GM12878 (cell line): ENCODE measurements at regions not wholly inside any gene's neighbourhood (a gene's known extent, or its start where the extent isn't known, plus 50 kb on each side); places are given as distances from the start of the nearest gene placed in this dataset.

Experiments used
- ATAC-seq: fragments of 200-7000 bp; cut with Tn5 transposase; 3 replicates; pipeline ENCODE4 v1.9.1; 2020; ENCODE audit warnings: mild to moderate bottlenecking, moderate library complexity
- BruUV-seq: library from RNA; stranded (reverse); fragments of 400-500 nt; replicated peaks from 2 replicates; lab custom pipeline; 2021; lab: Mats Ljungman, UMichigan
- CTCF ChIA-PET: fragments of 300-600 bp; sonication (Branson Sonifier 250); formaldehyde crosslinking; extraction: SDS; loops from one replicate; lab custom pipeline; 2021; ENCODE audit warnings: inconsistent platforms; lab: Yijun Ruan, JAX
- POLR2A ChIA-PET: fragments of 350-600 bp; formaldehyde crosslinking; extraction: SDS; loops from one replicate; lab custom pipeline; 2021; ENCODE audit warnings: inconsistent platforms; lab: Charles Lee
- RAD21 ChIA-PET: fragments of 300-600 bp; sonication (Branson Sonifier 250); formaldehyde crosslinking; loops from one replicate; lab custom pipeline; 2023; ENCODE audit warnings: antibody characterized with exemption; ENCODE audit not compliant: unreplicated experiment; lab: Charles Lee
- SMC1A ChIA-PET: fragments of 300-600 bp; sonication (Branson Sonifier 250); formaldehyde crosslinking; loops from one replicate; lab custom pipeline; 2023; ENCODE audit not compliant: unreplicated experiment, uncharacterized antibody; lab: Charles Lee
- DNase-seq: peaks from one replicate; pipeline ENCODE4 v3.0.0-alpha.2; 2011; ENCODE audit warnings: low read depth, low spot score
- FAIRE-seq: peaks from 3 replicates; lab custom pipeline; 2011; peaks lifted over from hg19 to GRCh38; lab: Jason Lieb, UNC
- H2AFZ ChIP-seq: 2 replicates; pipeline ENCODE4 v1.6.0; 2011; ENCODE audit warnings: low read depth, low read length, control low read depth; ENCODE audit not compliant: control insufficient read depth
- H3K27ac ChIP-seq: 2 replicates; pipeline ENCODE4 v1.5.1; 2011; ENCODE audit warnings: control low read depth; ENCODE audit not compliant: control insufficient read depth, insufficient read depth
- H3K27me3 ChIP-seq, 2 experiments: replicated peaks in 1 of 2; 2 replicates each; pipeline versions ENCODE4 v1.6.0 to v1.6.1; 2011; ENCODE audit warnings: low read length in 1 of 2; ENCODE audit not compliant: control insufficient read depth in 2 of 2, insufficient read depth in 2 of 2
- H3K36me3 ChIP-seq, 2 experiments: 2 replicates each; pipeline ENCODE4 v1.5.1; 2011; ENCODE audit warnings: low read length in 1 of 2; ENCODE audit not compliant: control insufficient read depth in 2 of 2, insufficient read depth in 2 of 2
- H3K4me1 ChIP-seq: 2 replicates; pipeline ENCODE4 v1.6.1; 2011; ENCODE audit warnings: mild to moderate bottlenecking, low read length, moderate library complexity, mixed read lengths; ENCODE audit not compliant: control insufficient read depth, insufficient read depth
- H3K4me2 ChIP-seq: 2 replicates; pipeline ENCODE4 v1.6.0; 2011; ENCODE audit warnings: control low read depth; ENCODE audit not compliant: control insufficient read depth, insufficient read depth
- H3K4me3 ChIP-seq: fragments of 200-600 bp; sonication (generic); 2 replicates; pipeline ENCODE4 v1.5.1; 2016
- H3K79me2 ChIP-seq: 2 replicates; pipeline ENCODE4 v1.6.0; 2011; ENCODE audit warnings: low read length; ENCODE audit not compliant: control insufficient read depth, insufficient read depth
- H3K9ac ChIP-seq: 2 replicates; pipeline ENCODE4 v1.8.0; 2011; ENCODE audit warnings: low read length, control low read depth, mixed read lengths; ENCODE audit not compliant: control insufficient read depth, insufficient read depth
- H3K9me3 ChIP-seq: replicated peaks from 3 replicates; pipeline ENCODE4 v1.5.1; 2011; ENCODE audit warnings: mild to moderate bottlenecking, low read length; ENCODE audit not compliant: control insufficient read depth, insufficient read depth
- H4K20me1 ChIP-seq: 2 replicates; pipeline ENCODE4 v1.6.0; 2011; ENCODE audit not compliant: control insufficient read depth, insufficient read depth
- BMI1 ChIP-seq: fragments of 450-650 bp; IDR thresholded peaks from 2 replicates; pipeline ENCODE4 v1.6.1; 2016; ENCODE audit warnings: mild to moderate bottlenecking, moderate library complexity, borderline replicate concordance
- NFYB ChIP-seq: IDR thresholded peaks from 2 replicates; pipeline ENCODE4 v1.6.1; 2011; ENCODE audit warnings: low read depth, mild to moderate bottlenecking, low read length, improper control_type of control experiment, moderate library complexity; ENCODE audit not compliant: insufficient read depth
- PAX8 ChIP-seq: fragments of 450-650 bp; IDR thresholded peaks from 2 replicates; pipeline ENCODE4 v1.6.1; 2017; ENCODE audit warnings: mild to moderate bottlenecking, moderate library complexity
- SMC3 ChIP-seq: IDR thresholded peaks from 2 replicates; pipeline ENCODE4 v1.6.1; 2011; ENCODE audit warnings: low read length, improper control_type of control experiment, borderline replicate concordance
- SREBF1 ChIP-seq: IDR thresholded peaks from 2 replicates; pipeline ENCODE4 v1.6.1; 2012; ENCODE audit warnings: mild to moderate bottlenecking, low read length
- YBX1 ChIP-seq: fragments of 450-650 bp; IDR thresholded peaks from 2 replicates; pipeline ENCODE4 v1.6.1; 2016; ENCODE audit warnings: antibody characterized with exemption
- ZNF24 ChIP-seq: fragments of 450-650 bp; IDR thresholded peaks from 2 replicates; pipeline ENCODE4 v1.6.1; 2017; ENCODE audit warnings: antibody characterized with exemption, mild to moderate bottlenecking
- WGBS: methylation state at CpG from one replicate; pipeline ENCODE4 v1.1.6; 2016; ENCODE audit warnings: low lambda C conversion rate; ENCODE audit not compliant: insufficient replicate concordance, insufficient coverage; ENCODE audit errors: missing lambda C conversion rate; 5-methylcytosine and 5-hydroxymethylcytosine counted together
- in situ Hi-C: fragments of 300-500 bp; cut with MboI; formaldehyde crosslinking; loops from 9 replicates; pipeline ENCODE4 v1.14.3; 2018; ENCODE audit warnings: mixed read lengths
- intact Hi-C: fragments of 100-400 bp; cut with micrococcal nuclease; formaldehyde crosslinking; loops from one replicate; pipeline ENCODE4 v1.14.2; 2022; ENCODE audit not compliant: unreplicated experiment
- TF ChIP-seq, protein P1 (sequence below): IDR thresholded peaks from 2 replicates; pipeline ENCODE4 v1.6.1; 2011; ENCODE audit warnings: borderline replicate concordance, low read depth, mild to moderate bottlenecking, moderate library complexity, mixed read lengths, low read length; ENCODE audit not compliant: insufficient read depth; ENCODE audit errors: extremely low read length
- TF ChIP-seq, protein P2 (sequence below): fragments of 450-650 bp; formaldehyde crosslinking; IDR thresholded peaks from 2 replicates; pipeline ENCODE4 v1.4.0; 2020; ENCODE audit warnings: mild to moderate bottlenecking, moderate library complexity
- TF ChIP-seq, protein P3 (sequence below): fragments of 150-350 bp; IDR thresholded peaks from 2 replicates; pipeline ENCODE4 v1.6.1; 2016; ENCODE audit warnings: low read depth, low read length

DNA sequence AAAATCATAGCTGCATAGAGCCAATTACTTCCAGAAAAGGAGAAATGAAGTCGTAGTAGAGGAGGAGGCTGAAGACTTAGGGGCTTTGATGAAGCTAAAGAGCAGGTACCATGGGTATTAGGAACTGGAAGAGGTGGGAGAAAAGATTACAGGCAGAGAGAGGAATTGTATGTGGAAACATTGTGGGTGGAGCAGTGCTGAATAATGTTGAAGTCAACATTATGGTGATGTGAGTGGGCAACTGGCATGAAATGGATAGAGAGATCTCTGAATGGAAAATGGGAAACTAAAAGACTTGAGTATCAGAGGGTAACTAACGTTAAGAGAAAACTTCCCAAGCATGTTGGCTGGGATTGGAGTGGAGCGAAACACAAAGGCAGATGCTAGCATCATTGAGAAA, 92.5 kb downstream of the AREG start:
- H3K4me3 ChIP-seq: no peak overlapping the region
- no peaks in the 10 kb centered on the region for H3K36me3 ChIP-seq
- no peaks in the 10 kb centered on the region for H3K9me3 ChIP-seq
- no peak for ATAC-seq
- 25% methylated on average over 3 of the region's 3 CpGs for WGBS
- H3K27me3 ChIP-seq: no peaks in the 10 kb centered on the region
- no peak overlapping the region for H3K4me2 ChIP-seq
- H3K9ac ChIP-seq: no peak overlapping the region
- intact Hi-C loops: loop anchor here (2.0 to 5.0 kb wide), 2 partner anchors 85 to 133 kb away; no protein-coding TSS in a partner anchor
- no peak for DNase-seq
- ChIA-PET RAD21 (interaction anchor here (2.0 kb wide), 1 partner anchor 134 kb away, joined by 6 read pairs; no protein-coding TSS in a partner anchor), CTCF (interaction anchor here (0.6 to 1.4 kb wide), 3 partner anchors 86 to 168 kb away, joined by 3 to 7 read pairs (median 3); no protein-coding TSS in a partner anchor), POLR2A (no interaction called here)
- FAIRE-seq: no peak
- in situ Hi-C loops: loop anchor here (10.0 kb wide), 1 partner anchor 163 kb away; no protein-coding TSS in a partner anchor
- no peak overlapping the region for H2AFZ ChIP-seq
- H4K20me1 ChIP-seq: no peaks in the 10 kb centered on the region
- no peaks in the 10 kb centered on the region for H3K4me1 ChIP-seq
- H3K79me2 ChIP-seq: no peaks in the 10 kb centered on the region
- TF ChIP-seq YBX1 (no peak), PAX8 (no peak), ZNF24 (no peak), SREBF1 (no peak), SMC3 (no peak), BMI1 (no peak), NFYB (no peak)
- TF ChIP-seq, protein P1, sequence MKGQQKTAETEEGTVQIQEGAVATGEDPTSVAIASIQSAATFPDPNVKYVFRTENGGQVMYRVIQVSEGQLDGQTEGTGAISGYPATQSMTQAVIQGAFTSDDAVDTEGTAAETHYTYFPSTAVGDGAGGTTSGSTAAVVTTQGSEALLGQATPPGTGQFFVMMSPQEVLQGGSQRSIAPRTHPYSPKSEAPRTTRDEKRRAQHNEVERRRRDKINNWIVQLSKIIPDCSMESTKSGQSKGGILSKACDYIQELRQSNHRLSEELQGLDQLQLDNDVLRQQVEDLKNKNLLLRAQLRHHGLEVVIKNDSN: no peak
- TF ChIP-seq, protein P2, sequence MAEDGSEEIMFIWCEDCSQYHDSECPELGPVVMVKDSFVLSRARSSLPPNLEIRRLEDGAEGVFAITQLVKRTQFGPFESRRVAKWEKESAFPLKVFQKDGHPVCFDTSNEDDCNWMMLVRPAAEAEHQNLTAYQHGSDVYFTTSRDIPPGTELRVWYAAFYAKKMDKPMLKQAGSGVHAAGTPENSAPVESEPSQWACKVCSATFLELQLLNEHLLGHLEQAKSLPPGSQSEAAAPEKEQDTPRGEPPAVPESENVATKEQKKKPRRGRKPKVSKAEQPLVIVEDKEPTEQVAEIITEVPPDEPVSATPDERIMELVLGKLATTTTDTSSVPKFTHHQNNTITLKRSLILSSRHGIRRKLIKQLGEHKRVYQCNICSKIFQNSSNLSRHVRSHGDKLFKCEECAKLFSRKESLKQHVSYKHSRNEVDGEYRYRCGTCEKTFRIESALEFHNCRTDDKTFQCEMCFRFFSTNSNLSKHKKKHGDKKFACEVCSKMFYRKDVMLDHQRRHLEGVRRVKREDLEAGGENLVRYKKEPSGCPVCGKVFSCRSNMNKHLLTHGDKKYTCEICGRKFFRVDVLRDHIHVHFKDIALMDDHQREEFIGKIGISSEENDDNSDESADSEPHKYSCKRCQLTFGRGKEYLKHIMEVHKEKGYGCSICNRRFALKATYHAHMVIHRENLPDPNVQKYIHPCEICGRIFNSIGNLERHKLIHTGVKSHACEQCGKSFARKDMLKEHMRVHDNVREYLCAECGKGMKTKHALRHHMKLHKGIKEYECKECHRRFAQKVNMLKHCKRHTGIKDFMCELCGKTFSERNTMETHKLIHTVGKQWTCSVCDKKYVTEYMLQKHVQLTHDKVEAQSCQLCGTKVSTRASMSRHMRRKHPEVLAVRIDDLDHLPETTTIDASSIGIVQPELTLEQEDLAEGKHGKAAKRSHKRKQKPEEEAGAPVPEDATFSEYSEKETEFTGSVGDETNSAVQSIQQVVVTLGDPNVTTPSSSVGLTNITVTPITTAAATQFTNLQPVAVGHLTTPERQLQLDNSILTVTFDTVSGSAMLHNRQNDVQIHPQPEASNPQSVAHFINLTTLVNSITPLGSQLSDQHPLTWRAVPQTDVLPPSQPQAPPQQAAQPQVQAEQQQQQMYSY (CRISPR knock-in tag): no peak
- TF ChIP-seq, protein P3, sequence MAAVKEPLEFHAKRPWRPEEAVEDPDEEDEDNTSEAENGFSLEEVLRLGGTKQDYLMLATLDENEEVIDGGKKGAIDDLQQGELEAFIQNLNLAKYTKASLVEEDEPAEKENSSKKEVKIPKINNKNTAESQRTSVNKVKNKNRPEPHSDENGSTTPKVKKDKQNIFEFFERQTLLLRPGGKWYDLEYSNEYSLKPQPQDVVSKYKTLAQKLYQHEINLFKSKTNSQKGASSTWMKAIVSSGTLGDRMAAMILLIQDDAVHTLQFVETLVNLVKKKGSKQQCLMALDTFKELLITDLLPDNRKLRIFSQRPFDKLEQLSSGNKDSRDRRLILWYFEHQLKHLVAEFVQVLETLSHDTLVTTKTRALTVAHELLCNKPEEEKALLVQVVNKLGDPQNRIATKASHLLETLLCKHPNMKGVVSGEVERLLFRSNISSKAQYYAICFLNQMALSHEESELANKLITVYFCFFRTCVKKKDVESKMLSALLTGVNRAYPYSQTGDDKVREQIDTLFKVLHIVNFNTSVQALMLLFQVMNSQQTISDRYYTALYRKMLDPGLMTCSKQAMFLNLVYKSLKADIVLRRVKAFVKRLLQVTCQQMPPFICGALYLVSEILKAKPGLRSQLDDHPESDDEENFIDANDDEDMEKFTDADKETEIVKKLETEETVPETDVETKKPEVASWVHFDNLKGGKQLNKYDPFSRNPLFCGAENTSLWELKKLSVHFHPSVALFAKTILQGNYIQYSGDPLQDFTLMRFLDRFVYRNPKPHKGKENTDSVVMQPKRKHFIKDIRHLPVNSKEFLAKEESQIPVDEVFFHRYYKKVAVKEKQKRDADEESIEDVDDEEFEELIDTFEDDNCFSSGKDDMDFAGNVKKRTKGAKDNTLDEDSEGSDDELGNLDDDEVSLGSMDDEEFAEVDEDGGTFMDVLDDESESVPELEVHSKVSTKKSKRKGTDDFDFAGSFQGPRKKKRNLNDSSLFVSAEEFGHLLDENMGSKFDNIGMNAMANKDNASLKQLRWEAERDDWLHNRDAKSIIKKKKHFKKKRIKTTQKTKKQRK: no peak
- TF ChIP-seq, all 136 proteins: peak for 0
- SMC1A ChIA-PET: interaction anchor here (0.8 to 1.6 kb wide), 3 partner anchors 86 to 134 kb away, joined by 3 to 5 read pairs (median 3); no protein-coding TSS in a partner anchor
- BruUV-seq: no TSS peak
- H3K27ac ChIP-seq: no peak overlapping the region
